ENCODE measurements at regions not wholly inside any gene's neighbourhood (a gene's known extent, or its start where the extent isn't known, plus 50 kb on each side); places are given as distances from the start of the nearest gene placed in this dataset.

DNA sequence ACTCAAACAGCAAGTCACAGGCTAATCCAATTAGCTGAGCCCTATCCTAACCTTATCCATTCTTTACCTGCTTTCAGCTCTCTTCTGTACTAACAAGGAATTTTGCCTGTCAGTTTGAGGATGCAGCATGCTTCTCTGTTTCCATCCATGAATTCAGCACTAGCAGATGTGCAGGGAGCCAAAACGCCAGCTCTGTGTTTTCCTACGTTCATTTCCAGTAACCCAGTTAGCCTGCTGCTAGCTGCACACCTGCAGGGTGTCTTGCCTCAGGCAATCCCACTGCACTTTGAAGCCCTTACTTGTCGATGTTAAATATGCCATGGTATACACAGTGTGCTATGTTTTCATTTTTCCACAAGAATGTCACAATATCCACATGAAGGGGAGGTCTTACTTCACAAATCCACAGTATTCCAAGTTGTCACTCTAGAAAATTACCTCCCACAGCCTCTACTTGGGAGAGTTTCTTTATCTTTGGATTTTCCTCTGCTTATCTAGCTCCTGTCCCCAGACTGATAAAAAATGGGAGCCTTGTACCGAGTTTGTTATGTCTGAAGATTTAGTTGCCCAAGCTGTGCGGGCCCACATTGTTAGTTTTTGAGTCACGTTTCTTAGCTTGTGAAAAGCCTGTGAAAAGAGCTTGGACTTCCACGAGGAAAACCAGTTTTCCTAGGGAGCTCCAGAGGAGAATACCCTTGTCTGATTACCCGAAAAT, 127.6 kb upstream of the HHIP start:
- Histone ChIP-seq H3K4me2 (ENCODE audit: insufficient read depth, insufficient read length, low read length) (no peak overlapping the region), H2BK12ac (ENCODE audit: insufficient read length, low read depth, low read length) (no peak overlapping the region), H2BK20ac (ENCODE audit: low read depth, low read length, poor library complexity, severe bottlenecking) (no peak overlapping the region), H2BK5ac (ENCODE audit: insufficient read length, low read length) (no peak overlapping the region), H3K27ac (ENCODE audit: insufficient read length, low read depth, low read length) (no peak overlapping the region), H4K5ac (ENCODE audit: insufficient read length, low read depth, low read length) (no peak overlapping the region), H3K56ac (ENCODE audit: insufficient read length, low read depth, low read length) (no peak overlapping the region), H4K91ac (ENCODE audit: insufficient read length, low read depth, low read length) (no peak overlapping the region), H3K9me3 (ENCODE audit: control insufficient read depth, low read depth, low read length) (no peaks in the 10 kb centered on the region), H3T11ph (ENCODE audit: low read length) (no peak overlapping the region), H3K4me1 (ENCODE audit: insufficient read depth, low read length) (no peaks in the 10 kb centered on the region), H2AFZ (ENCODE audit: low read length) (no peak overlapping the region), H3K79me2 (ENCODE audit: insufficient read depth, low read length) (no peaks in the 10 kb centered on the region), H2BK120ac (ENCODE audit: low read depth, low read length, poor library complexity, severe bottlenecking) (no peak overlapping the region), H3K27me3 (ENCODE audit: insufficient read depth, low read length) (no peaks in the 10 kb centered on the region), H3K23ac (ENCODE audit: insufficient read length, low read depth, low read length) (no peak overlapping the region), H3K18ac (ENCODE audit: insufficient read length, low read depth, low read length) (no peak overlapping the region), H2AK5ac (ENCODE audit: insufficient read length, low read length) (no peak overlapping the region), H3K14ac (ENCODE audit: insufficient read depth, low read length) (no peak overlapping the region), H3K9ac (ENCODE audit: extremely low read depth, insufficient read length, low read length) (no peak overlapping the region), H2BK15ac (ENCODE audit: low read depth, low read length) (no peak overlapping the region), H3K79me1 (ENCODE audit: insufficient read depth, low read depth, low read length, poor library complexity, severe bottlenecking) (no peaks in the 10 kb centered on the region), H3K23me2 (ENCODE audit: insufficient read length, low read depth, low read length, poor library complexity, severe bottlenecking) (no peaks in the 10 kb centered on the region), H3K4ac (ENCODE audit: low read depth, low read length) (no peak overlapping the region), H4K8ac (replicated peaks; ENCODE audit: insufficient read length, low read depth, low read length) (no peak overlapping the region), H4K20me1 (ENCODE audit: control insufficient read depth, insufficient read depth, insufficient read length) (no peaks in the 10 kb centered on the region)
- TF ChIP-seq CTCF (conservative IDR thresholded peaks at IDR 0.05) = no peak
- no CpG with 5 or more reads among the region's 8 CpGs for WGBS (ENCODE audit: extremely low coverage, insufficient read length, low lambda C conversion rate)
- peaks cover 5 to 10% of the 10 kb centered on the region in 2 experiments for H3K4me1 Mint-ChIP-seq
- H3K4me3 Mint-ChIP-seq = no peak overlapping the region
- DNase-seq = no peak
- H3K36me3 Mint-ChIP-seq (ENCODE audit: insufficient read depth in 1 of 3, low read depth in 3 of 3) = no peaks in the 10 kb centered on the region
- H3K27me3 Mint-ChIP-seq (ENCODE audit: low read depth) = peaks cover 3% of the 10 kb centered on the region; the same call in 1 of the 2 replicates
- no peaks in the 10 kb centered on the region; a peak in 1 of 5 replicates for H3K9me3 Mint-ChIP-seq
- H3K27ac Mint-ChIP-seq = no peak overlapping the region
